ENCODE measurements at regions not wholly inside any gene's neighbourhood (a gene's known extent, or its start where the extent isn't known, plus 50 kb on each side); places are given as distances from the start of the nearest gene placed in this dataset.

- TF ChIP-seq CTCF (IDR thresholded peaks at IDR 0.05; ENCODE audit: low read length) (no peak), EZH2 (optimal IDR thresholded peaks at IDR 0.05; ENCODE audit: low read depth, low read length) (no peak)
These were observed 890.8 kb downstream of the TRIML1 start for GRCh38 chr4:189029976-189030504.
